Breast epithelium (tissue), 4 donors: ENCODE measurements at regions not wholly inside any gene's neighbourhood (a gene's known extent, or its start where the extent isn't known, plus 50 kb on each side); places are given as distances from the start of the nearest gene placed in this dataset.

Source experiments
- DNase-seq, 2 donors: peaks; one replicate each; pipeline ENCODE4 v3.0.0-alpha.2; 2019; ENCODE audit warnings: low spot score in 2 of 2
- H3K27ac ChIP-seq, 2 donors: fragments of 200-600 bp; sonication (generic) in 1 of 2; one replicate each; pipeline ENCODE4 v1.5.1; 2016 to 2019; ENCODE audit warnings: mild to moderate bottlenecking in 1 of 2
- H3K27me3 ChIP-seq, 2 donors: fragments of 200-600 bp; sonication (generic) in 1 of 2; one replicate each; pipeline versions ENCODE4 v1.5.1 to v1.6.0; 2017 to 2019; ENCODE audit warnings: control low read depth in 1 of 2, mild to moderate bottlenecking in 1 of 2
- H3K36me3 ChIP-seq: fragments of 200-600 bp; one replicate; pipeline ENCODE4 v1.5.1; 2019
- H3K4me1 ChIP-seq, 2 donors: fragments of 200-600 bp; sonication (generic); one replicate each; pipeline ENCODE4 v1.5.1; 2016 to 2019; ENCODE audit warnings: control low read depth in 1 of 2
- H3K4me3 ChIP-seq, 3 donors: fragments of 200-600 bp; sonication (generic); 1 replicate in 2 of 3; 2 replicates in 1 of 3; pipeline ENCODE4 v1.5.1; 2016 to 2019; ENCODE audit warnings: mild to moderate bottlenecking in 3 of 3, moderate library complexity in 2 of 3
- H3K9me3 ChIP-seq, 2 donors: fragments of 200-600 bp; sonication (generic) in 1 of 2; one replicate each; pipeline ENCODE4 v1.5.1; 2016 to 2019; ENCODE audit warnings: control low read depth in 1 of 2
- POLR2A ChIP-seq: fragments of 450-650 bp; IDR thresholded peaks from one replicate; pipeline ENCODE4 v1.6.1; 2016; ENCODE audit warnings: antibody characterized with exemption, mild to moderate bottlenecking, moderate library complexity
- POLR2AphosphoS5 ChIP-seq, 3 donors: sonication (generic); formaldehyde crosslinking; IDR thresholded peaks; one replicate each; pipeline ENCODE4 v1.6.1; 2017; ENCODE audit warnings: antibody characterized with exemption in 3 of 3
- intact Hi-C: fragments of 100-400 bp; cut with DNase I; formaldehyde crosslinking; loops from one replicate; pipeline ENCODE4 v1.15.1; 2023; ENCODE audit warnings: low total_unique reads
- TF ChIP-seq, protein P1 (sequence below), 3 donors: fragments of 450-650 bp; IDR thresholded peaks; one replicate each; pipeline ENCODE4 v1.5.1; 2016 to 2017; ENCODE audit warnings: antibody characterized with exemption in 3 of 3, mild to moderate bottlenecking in 3 of 3, moderate library complexity in 3 of 3

DNA sequence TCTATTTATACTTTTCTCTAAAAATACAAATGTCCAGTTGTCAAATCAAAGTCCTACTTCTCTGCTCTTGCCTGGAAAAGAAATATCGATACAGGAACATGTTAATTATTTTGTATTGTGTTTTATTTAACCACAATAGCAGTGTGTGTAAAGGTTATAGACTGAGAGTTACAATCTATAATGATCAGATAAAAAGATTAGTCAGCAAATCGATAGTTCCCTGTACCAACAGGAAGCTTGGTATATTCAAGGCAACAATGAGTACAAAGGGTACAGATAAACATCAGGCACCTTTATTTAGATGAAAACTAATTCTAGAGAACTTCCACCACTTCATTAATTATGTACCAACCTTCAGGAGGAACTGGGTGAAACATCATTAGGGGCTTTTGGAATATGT lies 469.5 kb downstream of the GBA3 start:
- Histone ChIP-seq H3K9me3 (no peaks in the 10 kb centered on the region), H3K36me3 (no peaks in the 10 kb centered on the region), H3K27me3 (no peaks in the 10 kb centered on the region), H3K4me1 (no peaks in the 10 kb centered on the region), H3K4me3 (no peak overlapping the region), H3K27ac (no peak overlapping the region)
- TF ChIP-seq, protein P1, sequence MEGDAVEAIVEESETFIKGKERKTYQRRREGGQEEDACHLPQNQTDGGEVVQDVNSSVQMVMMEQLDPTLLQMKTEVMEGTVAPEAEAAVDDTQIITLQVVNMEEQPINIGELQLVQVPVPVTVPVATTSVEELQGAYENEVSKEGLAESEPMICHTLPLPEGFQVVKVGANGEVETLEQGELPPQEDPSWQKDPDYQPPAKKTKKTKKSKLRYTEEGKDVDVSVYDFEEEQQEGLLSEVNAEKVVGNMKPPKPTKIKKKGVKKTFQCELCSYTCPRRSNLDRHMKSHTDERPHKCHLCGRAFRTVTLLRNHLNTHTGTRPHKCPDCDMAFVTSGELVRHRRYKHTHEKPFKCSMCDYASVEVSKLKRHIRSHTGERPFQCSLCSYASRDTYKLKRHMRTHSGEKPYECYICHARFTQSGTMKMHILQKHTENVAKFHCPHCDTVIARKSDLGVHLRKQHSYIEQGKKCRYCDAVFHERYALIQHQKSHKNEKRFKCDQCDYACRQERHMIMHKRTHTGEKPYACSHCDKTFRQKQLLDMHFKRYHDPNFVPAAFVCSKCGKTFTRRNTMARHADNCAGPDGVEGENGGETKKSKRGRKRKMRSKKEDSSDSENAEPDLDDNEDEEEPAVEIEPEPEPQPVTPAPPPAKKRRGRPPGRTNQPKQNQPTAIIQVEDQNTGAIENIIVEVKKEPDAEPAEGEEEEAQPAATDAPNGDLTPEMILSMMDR (IDR thresholded peaks at IDR 0.05) = no peak
- TF ChIP-seq POLR2A = no peak
- no peak for TF ChIP-seq POLR2AphosphoS5 (IDR thresholded peaks at IDR 0.05)
- intact Hi-C loops = no loop called here
- no peak for DNase-seq

DNA sequence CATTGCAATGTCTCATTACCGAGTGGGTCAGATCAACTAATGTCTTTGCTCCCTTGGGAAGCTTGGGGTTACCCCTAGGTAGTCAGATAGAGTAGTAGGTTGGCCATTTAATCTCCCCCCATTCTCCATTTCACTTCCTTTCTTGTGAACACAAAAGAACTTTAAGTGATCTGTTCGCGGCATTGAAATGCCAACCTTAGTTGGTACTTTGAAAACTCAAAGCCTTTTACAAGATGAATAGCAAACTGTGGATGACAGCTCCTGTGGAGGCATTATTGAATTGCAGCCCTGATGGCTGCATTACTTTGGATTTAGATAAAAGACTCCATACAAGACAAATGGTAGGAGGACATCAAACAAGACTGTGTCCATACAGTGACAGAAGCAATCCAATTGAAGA lies 469.1 kb downstream of the GBA3 start:
- H3K27ac ChIP-seq = no peak overlapping the region
- intact Hi-C loops = no loop called here
- H3K36me3 ChIP-seq = no peaks in the 10 kb centered on the region
- H3K9me3 ChIP-seq = no peaks in the 10 kb centered on the region
- H3K4me1 ChIP-seq = no peaks in the 10 kb centered on the region
- TF ChIP-seq POLR2AphosphoS5 (IDR thresholded peaks at IDR 0.05) (no peak), POLR2A (no peak)
- TF ChIP-seq, protein P1 (IDR thresholded peaks at IDR 0.05) = no peak
- DNase-seq = no peak
- H3K4me3 ChIP-seq = no peak overlapping the region
- no peaks in the 10 kb centered on the region for H3K27me3 ChIP-seq

DNA sequence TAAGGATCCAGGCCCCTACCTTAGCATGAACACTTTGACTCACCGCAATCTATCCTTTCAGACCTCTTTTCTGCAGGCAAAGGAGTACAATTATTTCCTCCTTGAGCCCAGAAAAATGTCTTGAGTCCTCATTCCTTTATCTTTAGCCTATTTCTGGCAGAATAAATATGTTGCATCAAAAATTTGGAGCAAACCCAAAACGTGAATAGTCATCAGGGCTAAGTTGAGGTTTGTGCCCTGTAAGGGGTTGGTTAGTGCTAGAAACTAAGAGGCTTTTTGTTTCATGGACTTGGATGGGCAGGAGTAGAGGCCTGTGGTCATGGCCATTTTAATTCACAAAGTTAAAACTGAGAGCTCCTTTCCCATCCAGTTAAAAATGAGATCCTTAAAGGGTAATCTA lies 460.3 kb downstream of the GBA3 start:
- Histone ChIP-seq H3K4me1 (no peaks in the 10 kb centered on the region), H3K36me3 (no peaks in the 10 kb centered on the region), H3K27me3 (no peaks in the 10 kb centered on the region), H3K9me3 (no peaks in the 10 kb centered on the region), H3K27ac (no peak overlapping the region), H3K4me3 (no peak overlapping the region)
- TF ChIP-seq POLR2A (no peak), POLR2AphosphoS5 (IDR thresholded peaks at IDR 0.05) (no peak)
- TF ChIP-seq, protein P1 (IDR thresholded peaks at IDR 0.05) = no peak
- DNase-seq = no peak
- intact Hi-C loops = no loop called here

DNA sequence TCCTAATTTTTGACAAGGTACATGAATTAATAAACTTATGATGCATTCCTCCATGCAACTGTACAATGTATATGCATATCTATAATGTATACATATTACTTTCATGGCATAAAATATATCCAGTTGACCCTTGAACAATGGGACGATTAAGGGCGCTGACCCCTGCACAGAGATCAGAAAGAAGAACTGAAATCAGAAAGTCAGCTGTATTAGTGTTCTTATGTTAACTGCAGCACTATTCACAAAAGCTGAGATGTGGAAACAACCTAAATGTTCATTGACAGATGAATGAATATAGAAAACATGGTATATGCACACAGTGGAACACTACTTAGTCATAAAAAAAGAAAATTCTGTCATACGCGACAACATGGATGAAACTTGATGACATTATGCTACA lies 457.1 kb downstream of the GBA3 start:
- H3K27me3 ChIP-seq = no peaks in the 10 kb centered on the region
- TF ChIP-seq POLR2A (no peak), POLR2AphosphoS5 (IDR thresholded peaks at IDR 0.05) (no peak)
- TF ChIP-seq, protein P1 (IDR thresholded peaks at IDR 0.05) = no peak
- H3K27ac ChIP-seq = no peak overlapping the region

DNA sequence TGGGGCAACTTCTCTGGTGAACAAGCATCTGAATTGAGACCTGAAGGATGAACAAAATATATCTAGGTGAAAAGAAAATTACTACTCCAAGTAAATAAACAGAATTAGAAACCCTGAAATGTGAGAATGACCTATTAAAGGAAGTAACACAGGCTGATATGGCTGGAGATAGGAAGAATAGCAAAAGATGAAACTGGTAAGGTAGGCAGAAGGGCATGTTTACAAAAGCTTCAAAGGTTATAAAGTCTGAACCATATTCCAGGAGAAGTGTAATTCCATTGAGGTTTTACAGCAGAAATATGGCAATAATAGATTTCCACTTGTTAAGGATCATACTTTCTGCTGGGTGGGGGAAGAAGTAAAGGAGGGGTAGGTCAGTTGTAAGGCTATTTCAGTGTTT lies 452.0 kb downstream of the GBA3 start:
- Histone ChIP-seq H3K4me1 (no peaks in the 10 kb centered on the region), H3K27ac (no peak overlapping the region), H3K27me3 (no peaks in the 10 kb centered on the region), H3K9me3 (no peaks in the 10 kb centered on the region), H3K4me3 (no peak overlapping the region), H3K36me3 (no peaks in the 10 kb centered on the region)
- intact Hi-C loops = no loop called here
- DNase-seq = no peak
- TF ChIP-seq POLR2AphosphoS5 (IDR thresholded peaks at IDR 0.05) (no peak), POLR2A (no peak)
- TF ChIP-seq, protein P1 (IDR thresholded peaks at IDR 0.05) = no peak

More for the DNA sequence above, 457.1 kb downstream of the GBA3 start:
- intact Hi-C loops = no loop called here
- Histone ChIP-seq H3K4me1 (no peaks in the 10 kb centered on the region), H3K4me3 (no peak overlapping the region), H3K36me3 (no peaks in the 10 kb centered on the region), H3K9me3 (no peaks in the 10 kb centered on the region)
- DNase-seq = no peak
